ENCODE measurements at regions not wholly inside any gene's neighbourhood (a gene's known extent, or its start where the extent isn't known, plus 50 kb on each side); places are given as distances from the start of the nearest gene placed in this dataset.

- DNase-seq (ENCODE audit: extremely low spot score, unreplicated experiment), result no peak
- no peaks in the 10 kb centered on the region for H3K9me3 Mint-ChIP-seq
Observed at GRCh38 chr18:22521026-22521707, 103.5 kb upstream of the CTAGE1 start.

GRCh38 chr18:22523481-22523880 lies 105.8 kb upstream of the CTAGE1 start:
- H3K27ac Mint-ChIP-seq, result no peak overlapping the region
- H3K4me1 Mint-ChIP-seq (ENCODE audit: unreplicated experiment), result peaks cover 4% of the 10 kb centered on the region
- no peaks in the 10 kb centered on the region for H3K36me3 Mint-ChIP-seq
- TF ChIP-seq CTCF (conservative IDR thresholded peaks at IDR 0.05), result no peak
- DNase-seq (ENCODE audit: extremely low spot score, unreplicated experiment), result no peak
- H3K9me3 Mint-ChIP-seq, result no peaks in the 10 kb centered on the region
- no peak overlapping the region for H3K4me3 Mint-ChIP-seq
- peaks cover 11% of the 10 kb centered on the region for H3K27me3 Mint-ChIP-seq

More at GRCh38 chr18:22521026-22521707, 103.5 kb upstream of the CTAGE1 start:
- H3K4me3 Mint-ChIP-seq, result no peak overlapping the region
- H3K27me3 Mint-ChIP-seq, result peaks cover 8% of the 10 kb centered on the region
- no peak for TF ChIP-seq CTCF (conservative IDR thresholded peaks at IDR 0.05)
- H3K36me3 Mint-ChIP-seq, result no peaks in the 10 kb centered on the region
- no peak overlapping the region for H3K27ac Mint-ChIP-seq
- no peaks in the 10 kb centered on the region for H3K4me1 Mint-ChIP-seq (ENCODE audit: unreplicated experiment)

GRCh38 chr18:22524783-22525182 lies 107.1 kb upstream of the CTAGE1 start:
- H3K4me1 Mint-ChIP-seq (ENCODE audit: unreplicated experiment), result peaks cover 7% of the 10 kb centered on the region
- H3K36me3 Mint-ChIP-seq, result no peaks in the 10 kb centered on the region
- H3K27ac Mint-ChIP-seq, result no peak overlapping the region
- H3K4me3 Mint-ChIP-seq, result no peak overlapping the region
- DNase-seq (ENCODE audit: extremely low spot score, unreplicated experiment), result no peak
- H3K9me3 Mint-ChIP-seq, result no peaks in the 10 kb centered on the region
- H3K27me3 Mint-ChIP-seq, result peaks cover 11% of the 10 kb centered on the region
- no peak for TF ChIP-seq CTCF (conservative IDR thresholded peaks at IDR 0.05)

DNA sequence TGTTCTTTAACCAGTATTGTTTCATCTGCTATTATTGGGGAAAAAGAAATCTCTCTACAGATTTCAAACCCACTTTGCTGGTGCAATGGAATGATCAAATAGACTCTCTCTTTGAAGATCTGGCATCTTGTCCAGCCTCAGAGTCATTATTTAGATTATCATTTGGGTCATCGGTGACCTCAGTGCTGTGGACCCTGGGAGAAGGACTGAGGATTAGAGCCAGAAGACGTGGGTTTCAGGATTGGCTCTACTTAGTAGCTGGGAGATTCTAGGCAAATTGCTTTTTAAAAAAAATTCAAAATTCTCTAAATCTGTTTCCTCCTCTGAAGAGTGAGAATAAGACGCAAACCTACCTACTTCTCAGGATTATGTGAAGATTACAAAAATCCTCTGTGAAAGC lies 107.6 kb upstream of the CTAGE1 start:
- H3K4me3 Mint-ChIP-seq, result no peak overlapping the region
- no peak for TF ChIP-seq CTCF (conservative IDR thresholded peaks at IDR 0.05)
- DNase-seq (ENCODE audit: extremely low spot score, unreplicated experiment), result no peak
- H3K27ac Mint-ChIP-seq, result no peak overlapping the region
- no peaks in the 10 kb centered on the region for H3K36me3 Mint-ChIP-seq
- peaks cover 11% of the 10 kb centered on the region for H3K27me3 Mint-ChIP-seq
- no peaks in the 10 kb centered on the region for H3K9me3 Mint-ChIP-seq
- peaks cover 7% of the 10 kb centered on the region for H3K4me1 Mint-ChIP-seq (ENCODE audit: unreplicated experiment)

DNA sequence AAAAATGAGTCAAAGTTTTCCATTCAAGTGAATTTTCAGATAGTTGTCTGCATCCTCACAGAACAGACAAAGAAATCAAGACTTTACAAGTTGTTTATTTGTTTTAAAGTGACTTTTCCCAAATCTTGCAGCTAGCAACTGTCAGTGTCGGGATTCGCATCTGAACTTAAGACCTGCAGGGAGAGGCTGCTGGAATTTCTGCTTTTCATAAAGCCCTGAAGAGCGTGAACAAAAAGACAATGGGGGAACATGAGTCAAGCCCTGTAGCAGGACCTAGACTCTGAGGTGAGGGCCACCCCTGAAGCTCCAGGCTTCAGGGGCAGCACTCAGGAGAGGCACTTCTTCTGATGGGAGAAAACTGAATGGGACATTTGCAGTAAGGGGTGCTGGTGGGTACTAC lies 108.2 kb upstream of the CTAGE1 start:
- Mint-ChIP-seq H3K9me3 (no peaks in the 10 kb centered on the region), H3K4me3 (no peak overlapping the region), H3K36me3 (no peaks in the 10 kb centered on the region), H3K27ac (no peak overlapping the region), H3K4me1 (ENCODE audit: unreplicated experiment) (peaks cover 7% of the 10 kb centered on the region), H3K27me3 (peaks cover 11% of the 10 kb centered on the region)
- DNase-seq (ENCODE audit: extremely low spot score, unreplicated experiment), result no peak
- TF ChIP-seq CTCF (conservative IDR thresholded peaks at IDR 0.05), result no peak

Measured in type B pancreatic cell (in vitro differentiated cells).